ENCODE measurements at regions not wholly inside any gene's neighbourhood (a gene's known extent, or its start where the extent isn't known, plus 50 kb on each side); places are given as distances from the start of the nearest gene placed in this dataset.

DNA sequence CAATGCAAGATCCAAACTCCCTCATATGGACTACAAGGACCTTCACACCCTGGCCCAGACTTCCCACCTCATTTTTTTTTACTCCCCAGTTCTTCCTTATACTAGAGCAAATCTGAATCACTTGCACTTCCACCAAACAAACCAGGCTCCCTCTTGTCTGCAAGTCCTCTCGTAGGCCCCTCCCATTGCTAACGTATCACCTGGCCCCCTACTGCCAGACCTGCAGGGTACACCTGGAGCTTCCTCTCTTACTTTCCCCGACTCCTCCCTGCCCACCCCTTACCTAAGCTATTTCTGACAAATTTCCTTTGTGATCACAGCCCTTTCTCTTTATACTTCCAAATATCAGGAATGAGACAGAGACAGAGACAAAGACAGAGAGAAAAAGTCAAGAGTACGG, 463.9 kb downstream of the GALC start:
- DNase-seq (ENCODE audit: low spot score), result no peak

DNA sequence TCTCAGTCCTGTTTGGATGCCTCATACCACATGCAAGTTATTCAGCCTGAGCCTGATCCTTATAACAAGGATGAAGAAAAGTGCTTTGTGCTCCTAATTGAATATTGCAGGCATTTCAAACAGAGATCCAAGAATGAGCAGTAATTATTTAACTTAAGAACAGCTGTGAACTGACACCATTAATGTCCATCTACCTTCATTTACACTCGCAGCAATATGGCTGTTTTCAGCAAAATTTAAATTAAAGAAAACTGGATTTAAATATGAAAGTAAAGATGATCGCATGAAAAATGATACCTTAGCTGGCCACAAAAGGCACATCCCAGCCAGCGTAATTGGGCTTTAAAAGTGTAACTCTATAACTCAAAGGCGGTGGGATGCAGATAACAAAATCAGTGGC, 466.3 kb downstream of the GALC start:
- no peak for DNase-seq (ENCODE audit: low spot score)

DNA sequence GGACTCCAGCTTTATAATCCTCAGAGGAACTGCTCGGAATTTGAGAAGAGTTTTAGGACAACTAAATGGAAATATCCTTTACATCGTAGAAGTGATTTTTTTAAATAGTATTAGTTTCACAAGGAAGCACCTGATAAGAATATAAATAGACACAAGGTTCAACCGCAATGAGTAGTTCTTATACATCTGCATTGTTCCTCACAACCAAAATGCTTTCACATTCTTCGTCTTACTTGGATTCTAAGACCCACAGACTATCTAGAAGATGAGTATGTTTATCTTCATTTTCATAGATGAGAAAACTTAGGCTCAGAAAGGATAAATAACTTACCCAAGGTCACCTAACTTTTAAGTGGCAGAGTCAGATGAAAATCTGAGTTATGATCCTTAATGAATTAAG, 469.0 kb downstream of the GALC start:
- DNase-seq (ENCODE audit: low spot score), result no peak

DNA sequence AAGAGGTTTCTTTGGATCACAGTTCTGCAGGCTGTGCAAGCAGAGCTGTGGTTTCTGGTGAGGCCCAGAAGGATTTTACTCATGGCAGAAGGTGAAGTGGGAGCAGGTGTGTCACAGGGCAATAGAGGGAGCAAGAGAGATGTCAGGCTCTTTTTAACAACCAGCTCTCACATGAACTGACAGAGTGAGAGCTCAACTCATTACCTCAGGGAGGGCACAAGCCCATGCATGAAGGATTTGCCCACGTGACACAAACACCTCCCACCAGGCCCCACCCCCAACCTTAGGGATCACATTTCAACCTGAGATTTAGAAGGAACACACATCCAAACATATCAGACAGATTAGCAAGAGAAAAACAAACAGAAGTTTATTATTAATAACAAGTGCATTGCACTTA, 470.4 kb downstream of the GALC start:
- no peak for DNase-seq (ENCODE audit: low spot score)

- DNase-seq (ENCODE audit: low spot score), result no peak
These were observed 484.6 kb downstream of the GALC start for GRCh38 chr14:87508333-87508732.

DNA sequence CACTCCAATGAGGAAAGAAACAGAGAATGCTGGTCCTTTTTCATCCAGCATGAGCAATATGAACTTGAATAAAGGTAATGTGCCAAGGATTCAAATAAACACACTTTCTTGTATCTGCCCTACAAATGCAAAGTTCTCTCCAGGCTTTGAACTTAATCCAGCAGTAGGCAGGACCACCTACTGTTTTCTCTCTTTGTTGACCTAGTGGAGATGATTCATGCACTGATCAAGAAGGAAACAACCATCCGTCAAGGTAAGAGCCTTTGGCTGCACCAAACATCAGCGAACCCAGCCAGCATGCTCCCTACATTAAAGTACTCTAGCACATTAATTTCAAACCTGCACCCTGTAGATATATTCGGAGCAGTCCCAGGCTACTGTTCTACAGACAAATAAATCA, 489.3 kb downstream of the GALC start:
- no peak for DNase-seq (ENCODE audit: low spot score)

GRCh38 chr14:87497301-87497700, 495.7 kb downstream of the GALC start:
- DNase-seq (ENCODE audit: low spot score), result no peak

DNA sequence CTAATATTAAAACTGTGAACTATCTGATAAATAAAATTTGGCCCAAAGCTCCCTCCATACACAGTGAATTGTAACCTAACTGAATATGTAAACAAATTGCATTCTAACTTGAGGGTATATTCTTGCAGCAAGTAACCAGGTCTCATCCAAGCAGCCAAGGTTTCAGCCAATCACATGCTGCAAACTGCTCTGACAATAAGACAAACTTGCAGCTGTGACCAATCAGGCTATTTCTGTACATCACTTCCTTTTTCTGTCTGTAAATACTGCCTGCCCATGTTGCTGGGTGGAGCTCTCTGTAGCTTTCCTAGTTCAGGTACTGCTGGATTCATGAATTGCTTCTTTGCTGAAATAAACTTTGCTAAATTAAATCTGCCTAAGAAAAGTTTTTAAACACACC, 499.0 kb downstream of the GALC start:
- no peak for DNase-seq (ENCODE audit: low spot score)

GRCh38 chr14:87492561-87492960, 500.4 kb downstream of the GALC start:
- no peak for DNase-seq (ENCODE audit: low spot score)

- DNase-seq (ENCODE audit: low spot score), result no peak
These were observed 501.2 kb downstream of the GALC start for GRCh38 chr14:87491816-87492215.

DNA sequence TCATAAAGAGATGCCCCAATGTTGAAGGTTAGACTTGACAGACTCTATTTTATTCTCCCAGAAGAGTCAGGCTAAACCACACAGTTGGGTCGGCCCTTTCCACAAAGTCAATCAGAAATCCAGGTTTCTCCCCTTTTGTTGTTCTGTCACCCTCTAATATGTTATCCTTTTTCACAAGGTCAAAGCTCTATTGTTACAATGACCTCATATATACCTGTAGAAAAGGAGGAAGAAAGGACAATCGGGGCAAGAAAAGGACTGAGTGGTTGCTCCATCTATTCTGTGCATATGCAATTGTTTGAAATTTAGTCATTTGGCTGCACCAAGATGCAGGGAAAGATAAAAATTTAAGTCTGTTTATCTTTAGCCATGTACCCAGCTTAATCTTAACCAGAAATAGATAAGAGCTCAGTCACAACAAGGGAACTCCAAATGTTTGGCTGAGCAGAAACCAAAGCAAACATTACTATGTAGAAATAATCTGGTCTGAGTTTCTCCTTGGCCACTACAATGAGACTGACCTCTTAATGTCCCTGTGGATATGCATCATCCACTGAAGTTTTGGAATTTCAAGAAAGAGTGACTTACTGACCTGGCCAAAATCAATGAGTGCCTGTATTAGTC, 503.7 kb downstream of the GALC start:
- DNase-seq (ENCODE audit: low spot score), result no peak

GRCh38 chr14:87483271-87484260, 509.4 kb downstream of the GALC start:
- DNase-seq (ENCODE audit: low spot score), result no peak

DNA sequence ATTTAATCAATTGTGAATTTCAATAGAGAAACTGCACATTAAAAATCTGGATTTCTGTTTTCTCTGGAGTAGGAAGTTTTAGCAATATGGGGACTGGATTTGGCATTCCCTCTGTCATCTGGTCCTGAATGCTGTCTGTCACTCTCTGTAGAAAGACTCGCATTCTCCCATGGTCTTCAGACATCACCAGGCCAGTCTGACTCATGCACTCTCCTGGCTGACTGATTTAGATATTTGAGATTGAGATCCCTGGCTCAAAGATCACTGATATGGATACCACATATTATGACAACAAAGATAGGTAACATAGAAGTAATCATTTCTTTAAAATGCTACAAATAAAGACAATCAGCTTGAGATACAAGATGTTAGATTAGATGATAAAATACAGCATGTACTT, 524.5 kb downstream of the GALC start:
- no peak for DNase-seq (ENCODE audit: low spot score)

- no peak for DNase-seq (ENCODE audit: low spot score)
These were observed 525.4 kb downstream of the GALC start for GRCh38 chr14:87467578-87467977.

DNA sequence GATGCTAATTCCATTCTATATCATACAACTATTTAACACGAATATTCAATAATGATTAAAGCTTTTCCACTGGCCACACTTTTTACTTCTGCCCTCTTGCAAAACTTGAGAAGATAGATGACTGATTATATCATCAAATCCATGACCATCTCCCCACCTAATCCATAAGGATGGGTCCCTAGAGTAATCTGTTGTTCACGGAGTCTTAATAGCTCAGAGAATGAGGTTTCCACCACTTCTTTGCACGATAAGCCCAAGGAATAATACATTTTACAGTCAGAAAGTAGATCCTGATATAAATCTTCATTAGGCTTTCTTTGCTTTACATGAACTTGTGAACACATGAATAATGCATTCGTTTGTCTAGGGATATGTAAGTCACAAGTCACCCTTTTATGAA, 527.2 kb downstream of the GALC start:
- DNase-seq (ENCODE audit: low spot score), result no peak

GRCh38 chr14:87461704-87462103, 531.3 kb downstream of the GALC start:
- no peak for DNase-seq (ENCODE audit: low spot score)

- DNase-seq (ENCODE audit: low spot score), result no peak
These were observed 535.3 kb downstream of the GALC start for GRCh38 chr14:87457720-87458119.

DNA sequence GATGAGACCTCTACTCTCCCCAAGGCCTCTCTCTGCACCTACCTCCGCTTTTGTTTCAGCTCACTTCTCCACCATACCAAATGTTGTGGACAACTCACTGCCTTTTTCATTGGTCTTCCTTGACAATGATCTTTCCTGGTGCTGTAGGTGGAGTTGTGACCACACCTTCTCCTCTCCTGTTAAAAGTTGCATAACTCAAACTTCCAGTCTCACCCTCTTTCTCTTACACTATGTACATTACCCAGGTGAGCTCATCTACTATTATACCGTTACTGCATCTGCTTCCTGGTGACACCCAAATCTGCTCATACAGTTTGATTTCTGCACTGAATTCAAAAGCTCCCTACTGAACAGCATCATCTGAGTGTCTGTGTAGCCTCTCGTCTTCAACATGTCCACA, 542.8 kb downstream of the GALC start:
- DNase-seq (ENCODE audit: low spot score), result no peak

DNA sequence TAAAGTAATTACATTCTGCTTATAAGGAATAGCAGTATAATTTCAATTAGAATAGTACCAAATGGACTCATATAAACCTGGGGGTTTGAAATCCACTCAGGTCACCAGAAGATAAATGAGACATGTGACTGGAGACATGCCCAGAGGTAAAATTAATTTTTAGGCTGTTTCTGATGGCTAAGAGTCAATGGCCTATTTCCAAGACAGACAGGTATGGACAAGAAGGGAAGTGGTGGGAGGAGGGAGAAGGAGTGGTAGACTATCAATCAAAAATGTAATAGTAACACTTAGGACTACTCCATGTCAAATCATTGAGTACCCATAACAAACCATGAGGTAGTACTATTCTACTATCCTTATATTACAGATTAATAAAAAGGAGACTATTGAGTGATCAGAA, 544.0 kb downstream of the GALC start:
- no peak for DNase-seq (ENCODE audit: low spot score)

DNA sequence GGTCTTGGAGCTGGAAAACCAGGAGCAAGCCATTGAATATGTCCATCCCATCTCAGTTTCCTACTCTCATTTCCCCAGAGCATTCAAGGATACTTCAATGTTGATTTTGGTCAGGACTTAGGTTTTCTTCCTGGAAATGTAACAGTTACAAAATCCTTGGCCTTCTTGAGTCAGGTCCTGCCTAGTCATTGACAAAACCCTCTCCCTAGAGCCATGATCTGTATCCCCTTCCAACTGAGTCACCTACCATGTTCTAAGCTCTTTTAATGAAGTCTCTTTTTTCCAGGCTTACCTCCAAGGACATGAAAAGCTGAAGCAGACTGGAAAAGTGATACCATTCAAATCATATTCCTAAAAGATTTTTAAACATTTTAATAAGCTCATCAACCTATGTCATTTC, 549.2 kb downstream of the GALC start:
- no peak for DNase-seq (ENCODE audit: low spot score)

DNA sequence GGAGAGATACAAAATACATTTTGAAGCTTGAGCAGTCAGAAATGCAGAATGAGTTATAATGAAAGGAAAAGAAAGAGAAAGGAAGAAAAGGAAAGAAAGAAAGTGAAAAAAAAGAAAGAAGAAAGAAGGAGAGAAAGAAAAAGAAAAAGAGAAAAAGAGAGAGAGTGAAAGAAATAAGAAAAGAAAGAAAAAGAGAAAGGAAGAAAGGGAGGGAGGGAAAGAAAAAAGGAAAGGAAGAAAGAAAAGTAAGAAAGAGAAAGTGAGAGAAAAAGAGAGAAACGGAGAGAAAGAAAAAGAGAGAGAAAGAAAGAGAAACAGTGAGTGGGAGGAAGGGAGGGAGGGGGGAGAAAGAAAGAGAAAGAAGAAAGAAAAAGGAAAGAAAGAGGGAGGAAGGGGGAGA, 549.9 kb downstream of the GALC start:
- no peak for DNase-seq (ENCODE audit: low spot score)

DNA sequence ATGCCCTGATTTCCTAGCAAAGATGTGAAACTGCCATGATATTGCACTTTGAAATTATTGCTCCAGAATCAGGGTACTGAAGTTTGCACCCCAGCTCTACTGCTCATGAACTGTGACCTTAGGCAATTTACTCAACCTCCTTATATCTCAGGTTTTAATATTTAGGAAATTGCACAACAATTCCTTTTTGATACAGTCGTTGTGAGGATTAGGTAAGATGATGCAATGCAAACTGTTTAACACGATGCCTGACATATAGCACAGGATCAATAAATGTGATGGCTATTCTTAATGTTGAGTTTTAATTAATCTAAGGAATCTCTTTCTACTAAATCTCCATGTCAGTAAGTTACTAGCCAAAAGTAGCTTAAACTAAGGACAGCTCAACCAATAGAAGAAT, 555.8 kb downstream of the GALC start:
- no peak for DNase-seq (ENCODE audit: low spot score)

DNA sequence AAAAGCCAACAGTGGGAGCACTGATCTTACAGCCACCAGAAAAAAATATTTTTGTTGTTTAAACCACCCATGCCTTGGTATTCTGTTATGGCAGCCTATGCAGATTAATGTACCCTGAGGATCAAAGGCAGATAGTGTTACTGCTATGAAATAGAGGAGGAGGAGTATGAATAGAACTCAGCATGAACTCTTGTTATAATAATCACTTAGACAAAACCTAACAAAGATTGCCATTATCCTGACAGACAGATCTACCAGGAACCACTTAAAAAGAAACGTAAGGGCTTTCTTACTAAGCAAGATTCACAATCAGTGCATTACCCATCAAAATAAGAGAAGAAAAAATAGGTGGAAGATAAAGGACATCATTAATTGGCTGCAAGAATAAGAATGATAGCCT, 558.3 kb downstream of the GALC start:
- DNase-seq (ENCODE audit: low spot score), result no peak
